ENCODE measurements at regions not wholly inside any gene's neighbourhood (a gene's known extent, or its start where the extent isn't known, plus 50 kb on each side); places are given as distances from the start of the nearest gene placed in this dataset.
A peak's percentile ranks its signal among the peaks of the same experiment; 100 is the strongest.
"Not testable (repeated sequence)": the region's sequence is repeated elsewhere in the genome, so short reads cannot be mapped to it uniquely, and the experiment has no call there.

DNA sequence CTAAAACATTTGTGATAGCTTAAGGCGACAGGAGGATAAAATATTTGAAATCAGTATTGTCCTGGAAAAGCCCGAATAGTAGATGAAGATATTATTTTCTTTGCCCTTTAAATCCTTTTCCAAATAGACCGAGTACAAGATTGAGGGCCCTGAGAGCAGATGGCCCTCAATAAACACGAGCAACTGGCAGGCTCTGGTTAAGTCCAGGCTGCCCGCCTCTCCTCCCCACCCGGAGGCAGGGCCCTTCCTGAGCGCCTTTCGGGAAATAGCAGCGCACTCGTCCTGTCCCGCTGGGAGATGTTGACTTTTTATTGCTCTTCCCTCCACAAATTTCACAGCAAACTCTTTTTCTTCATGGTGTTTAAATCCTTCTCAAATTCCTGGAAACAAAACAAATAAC lies 50.8 kb upstream of the MAX start:
- no peak for DNase-seq (ENCODE audit: low read depth)

DNA sequence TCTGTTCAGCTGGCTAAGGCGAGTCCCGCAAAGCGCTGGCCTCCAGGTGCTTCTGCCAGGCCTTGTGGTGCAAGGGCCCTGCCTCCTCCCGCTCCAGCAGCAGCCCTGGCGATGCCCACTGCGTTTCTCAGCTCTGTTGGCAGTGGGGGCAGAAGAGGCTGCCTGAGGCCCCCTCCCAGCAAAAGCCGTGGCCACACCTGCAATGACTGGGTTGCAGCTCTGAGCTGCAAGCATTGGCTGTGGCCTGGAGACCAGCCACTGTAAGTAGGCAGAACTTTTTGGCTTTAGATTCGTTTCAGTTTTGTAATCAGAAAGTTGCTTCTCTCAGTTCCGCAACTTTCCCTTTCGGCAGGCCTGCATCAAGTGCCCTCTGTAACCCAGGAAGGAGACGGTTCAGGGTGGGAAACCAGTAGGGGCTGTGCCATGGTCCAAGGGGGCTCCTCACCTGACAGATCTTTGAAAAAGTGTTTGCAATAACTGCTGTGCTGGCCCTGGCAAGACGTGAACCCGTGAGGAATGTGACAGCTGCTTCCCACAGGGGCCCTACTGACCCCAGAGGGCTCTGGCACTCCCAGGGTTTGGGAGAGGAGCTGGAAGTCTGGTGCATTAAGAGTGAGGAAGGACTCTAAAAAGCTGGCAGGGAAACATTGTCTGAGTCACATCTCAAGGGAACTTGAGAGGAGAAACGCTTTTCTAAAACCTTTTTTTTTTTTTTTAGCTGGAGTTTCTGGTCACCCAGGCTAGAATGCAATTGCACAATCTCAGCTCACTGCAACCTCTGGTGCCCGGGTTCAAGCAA lies 54.5 kb upstream of the MAX start:
- DNase-seq (ENCODE audit: low read depth): peak; percentile 92

DNA sequence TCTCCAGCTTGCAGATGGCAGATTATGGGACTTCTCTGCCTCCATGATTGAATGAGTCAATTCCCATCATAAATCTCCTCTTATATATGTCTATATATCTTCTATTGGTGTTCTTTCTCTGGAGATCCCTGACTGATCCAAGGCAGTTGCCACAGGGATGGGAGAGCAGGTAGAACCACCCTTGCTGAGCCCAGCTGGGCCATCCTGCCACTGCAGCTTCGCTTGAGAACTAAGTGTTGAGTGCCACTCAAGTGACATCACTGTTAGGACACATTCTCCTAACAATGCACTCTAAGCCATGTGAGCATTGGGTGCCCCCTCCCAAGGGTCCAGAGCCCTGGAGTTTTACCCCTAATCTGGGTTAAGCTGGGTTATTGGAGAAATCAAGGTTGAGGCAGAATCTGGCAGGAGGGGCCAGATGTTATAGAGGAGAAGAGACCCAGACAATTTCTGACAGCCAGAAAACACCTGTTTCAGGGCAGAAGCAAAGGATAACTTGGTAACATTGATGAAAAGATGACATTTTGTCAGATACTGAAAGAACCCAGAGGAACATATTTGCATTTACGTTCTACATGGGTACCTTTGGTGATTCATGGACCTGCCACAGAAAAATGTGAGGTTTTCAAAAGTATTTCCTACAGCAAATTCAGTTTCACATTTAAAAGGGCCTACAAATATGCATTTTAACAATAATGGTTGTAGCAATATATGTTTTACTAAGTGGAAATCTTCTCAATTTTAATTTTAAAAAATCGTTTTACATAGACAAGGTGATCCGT lies 57.2 kb upstream of the MAX start:
- no peak for DNase-seq (ENCODE audit: low read depth)

DNA sequence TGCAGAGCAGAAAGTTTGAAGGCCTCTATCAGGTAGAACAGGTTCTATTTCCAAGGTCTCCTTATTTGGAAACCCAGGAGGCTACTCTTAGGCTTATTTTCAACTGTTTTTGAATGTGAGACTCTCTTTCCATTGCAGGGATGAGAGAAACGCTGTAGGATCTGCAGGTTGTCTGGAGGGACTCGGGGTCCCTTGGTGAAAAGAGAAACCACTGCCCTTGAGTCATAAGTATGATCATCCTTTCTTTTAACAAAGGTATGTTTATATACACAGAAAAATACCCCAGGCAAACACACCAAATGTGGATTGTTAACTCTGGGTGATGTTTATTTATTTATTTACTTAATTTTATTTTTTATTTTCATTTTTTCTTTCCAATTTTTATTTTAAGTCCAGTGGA lies 57.8 kb upstream of the MAX start:
- DNase-seq (ENCODE audit: low read depth): no peak

DNA sequence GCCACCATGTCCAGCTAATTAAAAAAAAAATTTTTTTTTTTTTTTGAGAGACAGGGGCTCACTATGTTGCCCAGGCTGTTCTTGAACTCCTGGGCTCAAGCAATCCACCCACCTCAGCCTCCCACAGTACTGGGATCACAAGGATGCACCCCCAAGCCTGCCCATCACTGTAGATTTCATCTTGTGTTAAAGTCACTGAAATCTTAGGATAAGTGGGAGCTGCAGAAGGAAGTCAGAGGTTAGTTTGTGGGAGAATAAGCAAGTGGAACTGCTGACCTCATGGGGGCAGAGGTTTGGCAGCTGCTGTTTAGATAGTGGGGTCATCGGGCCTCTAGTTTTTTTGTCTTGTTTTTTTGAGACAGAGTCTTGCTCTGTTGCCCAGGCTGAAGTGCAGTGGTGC lies 59.7 kb upstream of the MAX start:
- DNase-seq (ENCODE audit: low read depth): no peak

DNA sequence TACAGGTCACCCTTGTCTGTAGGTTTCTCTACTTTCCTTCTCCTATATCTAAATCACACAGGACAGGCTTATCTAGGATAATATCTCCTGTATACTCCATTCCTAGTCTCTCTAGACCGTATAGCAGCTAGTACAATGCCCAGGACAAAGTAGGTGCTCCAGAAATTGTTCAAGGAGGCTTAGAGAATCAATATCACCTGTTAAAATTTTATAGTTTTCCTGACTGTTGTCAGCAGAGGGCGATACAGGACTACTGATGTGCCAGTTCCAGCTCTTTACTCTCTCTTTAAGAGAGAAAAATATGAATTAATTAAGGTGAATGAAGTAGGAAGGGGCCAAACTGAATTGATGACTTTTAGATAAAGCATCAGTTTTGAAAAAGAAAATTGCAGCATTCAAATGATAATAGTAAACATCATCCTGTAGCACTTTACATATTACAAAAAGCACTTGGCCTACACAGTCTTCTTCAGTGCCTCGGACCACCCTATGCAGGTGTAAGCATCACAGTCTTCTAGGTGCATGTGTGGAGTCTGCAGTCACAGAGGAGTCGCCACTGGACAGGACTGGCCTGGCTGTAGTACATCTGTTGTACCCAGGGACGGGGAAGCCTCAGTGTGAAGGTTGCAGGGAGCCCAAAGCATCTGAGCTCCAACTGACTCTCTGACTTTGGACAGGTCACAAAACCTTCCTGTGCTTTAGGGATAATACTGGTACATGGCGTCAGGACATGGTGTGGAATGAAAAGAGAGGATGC lies 61.9 kb upstream of the MAX start:
- DNase-seq (ENCODE audit: low read depth): peak; percentile 32

DNA sequence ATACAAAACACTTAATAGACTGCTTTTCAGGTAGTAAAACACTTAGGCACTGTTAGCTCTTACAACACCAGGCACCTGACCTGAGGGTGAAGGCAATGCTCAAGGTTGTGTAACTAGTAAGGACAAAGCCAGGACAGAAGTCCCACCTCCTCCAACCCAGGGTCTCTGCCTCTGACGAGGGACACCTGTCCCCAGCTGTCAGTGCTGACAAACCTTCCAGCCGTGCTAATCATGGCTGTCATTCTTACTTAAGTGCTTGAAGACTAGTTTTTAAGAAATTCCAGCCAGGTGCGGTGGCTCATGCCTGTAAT lies 62.5 kb upstream of the MAX start:
- DNase-seq (ENCODE audit: low read depth): no peak

DNA sequence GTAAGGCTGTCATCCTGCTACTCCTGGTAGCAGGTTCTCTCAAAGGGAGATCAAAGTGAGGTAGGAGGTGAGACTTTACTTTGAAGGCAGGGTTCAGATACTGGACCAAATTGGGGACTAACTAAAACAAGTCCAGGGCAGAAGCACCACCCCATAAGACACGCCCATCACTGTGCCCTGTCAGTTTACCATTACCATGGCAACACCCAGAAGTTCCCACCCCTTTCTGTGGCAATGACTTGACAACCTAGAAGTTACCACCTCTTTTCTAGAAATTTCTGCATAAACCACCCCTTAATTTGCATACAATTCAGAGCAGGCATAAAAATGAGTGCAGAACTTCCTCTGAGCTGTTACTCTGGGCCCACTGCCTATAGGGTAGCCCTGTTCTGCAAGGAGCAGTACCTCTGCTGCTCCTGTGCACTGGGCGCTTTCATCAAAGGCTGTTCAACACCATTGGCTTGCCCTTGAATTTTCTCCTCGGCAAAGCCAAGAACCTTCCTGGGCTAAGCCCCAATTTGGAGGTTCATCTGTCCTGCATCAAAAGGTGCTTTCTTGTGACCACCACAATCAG lies 64.8 kb upstream of the MAX start:
- DNase-seq (ENCODE audit: low read depth): peak; percentile 16

DNA sequence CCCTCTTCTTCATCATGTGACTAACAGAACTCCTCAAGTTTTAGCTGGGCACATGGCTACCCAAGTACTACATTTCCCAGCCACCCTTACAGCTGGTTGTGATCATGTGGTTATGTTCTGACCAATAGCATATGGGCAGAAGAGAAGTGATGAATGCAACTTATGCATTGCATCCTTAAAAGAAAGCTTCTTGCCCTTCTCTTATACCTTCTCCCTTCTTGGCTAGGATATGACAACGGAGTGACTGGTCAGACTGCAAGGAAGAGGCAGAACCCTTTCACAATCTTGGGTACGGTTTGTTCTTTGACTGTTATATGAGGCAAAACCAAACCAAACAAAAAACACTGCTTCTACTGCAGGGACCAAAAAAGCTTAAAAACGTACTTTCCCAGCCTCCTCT lies 66.5 kb upstream of the MAX start:
- DNase-seq (ENCODE audit: low read depth): peak; percentile 74

DNA sequence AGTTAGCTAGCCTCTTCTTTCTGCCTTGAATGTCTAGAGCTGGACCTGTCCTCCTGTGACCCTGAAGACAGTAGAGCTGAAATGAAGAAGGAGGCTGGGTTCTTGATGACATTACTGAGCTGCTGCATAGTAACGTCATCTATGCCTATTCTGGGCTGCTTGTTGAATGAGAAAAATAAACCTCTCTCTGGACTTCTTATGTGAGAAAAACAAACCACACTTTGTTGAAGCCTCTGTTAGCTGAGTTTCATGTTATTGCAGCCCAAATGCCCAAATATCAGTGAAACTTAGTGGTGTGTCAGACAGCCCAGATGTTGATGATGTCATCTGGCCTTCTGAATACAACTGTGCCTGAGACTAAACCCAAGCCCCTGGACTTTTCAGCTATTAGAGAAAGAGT lies 67.0 kb upstream of the MAX start:
- DNase-seq (ENCODE audit: low read depth): peak; percentile 44

DNA sequence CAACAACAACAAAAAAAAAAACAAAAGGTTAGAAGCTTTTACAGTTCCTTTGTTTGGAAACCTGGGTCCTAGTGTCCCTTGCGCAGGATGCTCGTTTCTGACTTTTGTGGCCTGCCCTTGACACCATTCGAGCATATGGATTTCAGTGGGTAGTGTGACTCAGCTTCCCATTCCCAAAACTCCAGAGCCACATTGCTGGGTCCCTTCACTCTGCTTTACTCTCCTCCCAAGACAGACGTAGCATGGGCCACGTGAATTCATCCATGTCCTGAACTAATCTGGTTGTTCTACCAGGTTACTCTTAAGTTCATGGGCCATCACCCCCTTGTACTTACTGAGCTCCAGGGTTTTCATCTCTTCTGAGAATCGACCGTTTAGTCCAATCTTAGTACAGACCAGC lies 68.0 kb upstream of the MAX start:
- DNase-seq (ENCODE audit: low read depth): no peak

DNA sequence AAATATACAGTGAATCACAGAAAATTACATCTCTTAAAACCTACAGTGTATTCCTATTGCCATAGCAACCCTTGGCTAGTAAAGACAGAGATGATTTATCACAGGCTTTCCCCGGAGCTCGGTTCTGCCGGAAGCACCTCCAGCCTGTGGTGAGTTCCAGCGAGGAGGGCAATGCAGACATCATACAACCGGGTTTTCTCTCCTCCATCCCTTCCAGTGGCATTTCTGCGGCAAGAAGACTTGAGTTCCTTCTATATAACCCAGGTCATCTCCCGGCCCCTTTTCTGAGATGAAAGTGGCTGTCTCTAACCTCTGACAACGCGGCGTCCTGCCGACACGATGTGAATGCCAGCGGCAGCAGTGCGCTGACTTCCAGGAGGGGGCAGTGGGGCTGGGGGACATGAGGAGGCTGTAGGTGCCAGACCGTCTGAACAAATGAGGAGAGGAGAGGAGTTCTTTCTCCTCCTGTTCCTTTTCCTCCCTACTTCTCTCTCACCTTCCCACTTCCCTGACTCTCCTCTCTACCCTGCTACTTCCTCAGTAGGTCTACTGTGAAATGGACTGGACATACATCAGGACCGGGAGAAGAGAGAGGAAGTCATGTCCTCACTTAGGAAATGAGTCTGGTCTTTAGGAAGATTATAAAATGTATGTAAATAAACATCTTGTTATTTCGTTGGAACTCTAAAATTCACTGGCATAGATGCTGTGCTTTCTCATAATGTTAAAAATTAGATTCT lies 68.6 kb upstream of the MAX start:
- DNase-seq (ENCODE audit: low read depth): peak; percentile 66

DNA sequence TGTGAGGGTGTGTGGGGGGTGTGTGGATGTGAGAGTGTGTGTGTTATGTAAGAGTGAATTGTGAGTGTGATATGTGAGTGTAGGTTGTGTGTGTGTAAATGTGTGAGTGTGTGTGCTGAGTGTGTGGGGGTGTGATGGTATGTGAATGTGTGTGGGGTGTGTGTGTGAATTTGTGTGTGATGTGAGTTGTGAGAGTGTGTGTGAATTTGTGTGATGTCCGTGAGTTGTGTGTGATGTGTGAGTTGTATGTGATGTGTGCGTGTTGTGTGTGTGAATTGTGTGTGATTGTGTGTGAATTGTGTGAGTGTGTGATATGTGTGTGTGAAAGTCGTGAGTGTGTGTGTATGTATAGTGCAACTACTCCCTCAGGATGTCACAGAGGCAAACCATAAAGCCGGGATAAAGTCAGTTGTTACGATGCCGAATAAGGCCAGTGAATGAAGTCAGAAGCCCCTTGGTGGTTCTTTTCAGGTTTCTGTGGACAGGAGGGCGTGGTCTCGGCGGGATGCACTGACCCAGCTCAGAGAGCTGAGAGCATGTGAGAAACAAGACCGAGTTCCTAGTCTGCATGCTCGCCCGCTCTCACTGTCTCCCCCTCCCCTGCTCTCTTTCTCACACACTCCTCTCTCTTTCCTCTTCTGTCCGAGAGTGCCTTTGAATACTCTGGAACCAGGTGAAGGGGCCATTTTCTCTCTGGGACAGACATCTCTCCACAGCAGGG lies 71.8 kb upstream of the MAX start:
- no peak for DNase-seq (ENCODE audit: low read depth)

DNA sequence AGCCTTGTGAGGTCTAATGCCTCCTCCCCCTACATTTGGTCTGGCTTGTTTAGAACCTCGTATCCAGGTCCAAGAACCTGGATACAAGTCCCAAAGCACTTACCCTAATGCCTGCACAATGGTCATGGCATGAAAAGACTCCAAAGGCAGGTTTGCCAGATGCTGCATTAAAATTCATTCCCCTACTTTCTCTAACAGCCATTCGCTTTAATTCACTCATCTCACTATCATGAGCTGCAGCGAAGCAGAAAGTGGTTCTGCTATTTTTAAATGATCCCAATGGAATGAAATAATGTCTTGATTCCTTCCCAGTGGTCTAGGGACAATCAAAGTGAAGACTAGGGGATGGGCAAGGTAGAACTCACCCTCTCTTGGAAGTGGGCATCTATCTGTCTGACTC lies 72.5 kb upstream of the MAX start:
- DNase-seq (ENCODE audit: low read depth): no peak

DNA sequence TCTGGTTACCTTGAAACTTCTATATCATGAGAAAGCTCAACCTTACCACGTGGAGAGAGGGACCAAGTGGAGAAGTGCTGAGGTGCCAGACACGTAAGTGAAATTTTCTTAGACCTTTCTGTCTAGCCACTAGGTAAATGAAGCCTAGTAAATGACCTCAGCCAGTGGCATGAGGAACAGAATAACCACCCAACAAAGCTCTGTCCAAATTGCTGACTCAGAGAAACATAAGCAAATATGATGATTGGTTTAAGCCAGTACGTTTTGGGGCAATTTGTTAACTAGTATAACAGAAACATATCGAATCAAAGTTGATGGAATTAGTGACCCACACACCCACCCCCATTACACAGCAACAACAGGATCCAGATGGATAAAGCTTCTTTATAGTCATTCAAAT lies 75.2 kb upstream of the MAX start:
- DNase-seq (ENCODE audit: low read depth): no peak

DNA sequence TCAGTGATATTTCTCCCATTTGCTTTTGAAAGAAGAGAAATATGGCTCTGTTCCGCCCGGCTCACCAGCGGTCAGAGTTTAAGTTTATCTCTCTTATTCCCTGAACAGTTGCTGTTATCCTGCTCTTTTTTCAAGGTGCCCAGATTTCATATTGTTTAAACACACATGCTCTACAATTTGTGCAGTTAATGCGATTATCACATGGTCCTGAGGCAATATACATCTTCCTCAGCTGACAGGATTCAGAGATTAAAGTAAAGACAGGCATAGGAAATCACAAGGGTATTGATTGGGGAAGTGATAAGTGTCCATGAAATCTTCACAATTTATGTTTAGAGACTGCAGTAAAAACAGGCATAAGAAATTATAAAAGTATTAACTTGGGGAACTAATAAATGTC lies 76.9 kb upstream of the MAX start:
- DNase-seq (ENCODE audit: low read depth): not testable (repeated sequence)

DNA sequence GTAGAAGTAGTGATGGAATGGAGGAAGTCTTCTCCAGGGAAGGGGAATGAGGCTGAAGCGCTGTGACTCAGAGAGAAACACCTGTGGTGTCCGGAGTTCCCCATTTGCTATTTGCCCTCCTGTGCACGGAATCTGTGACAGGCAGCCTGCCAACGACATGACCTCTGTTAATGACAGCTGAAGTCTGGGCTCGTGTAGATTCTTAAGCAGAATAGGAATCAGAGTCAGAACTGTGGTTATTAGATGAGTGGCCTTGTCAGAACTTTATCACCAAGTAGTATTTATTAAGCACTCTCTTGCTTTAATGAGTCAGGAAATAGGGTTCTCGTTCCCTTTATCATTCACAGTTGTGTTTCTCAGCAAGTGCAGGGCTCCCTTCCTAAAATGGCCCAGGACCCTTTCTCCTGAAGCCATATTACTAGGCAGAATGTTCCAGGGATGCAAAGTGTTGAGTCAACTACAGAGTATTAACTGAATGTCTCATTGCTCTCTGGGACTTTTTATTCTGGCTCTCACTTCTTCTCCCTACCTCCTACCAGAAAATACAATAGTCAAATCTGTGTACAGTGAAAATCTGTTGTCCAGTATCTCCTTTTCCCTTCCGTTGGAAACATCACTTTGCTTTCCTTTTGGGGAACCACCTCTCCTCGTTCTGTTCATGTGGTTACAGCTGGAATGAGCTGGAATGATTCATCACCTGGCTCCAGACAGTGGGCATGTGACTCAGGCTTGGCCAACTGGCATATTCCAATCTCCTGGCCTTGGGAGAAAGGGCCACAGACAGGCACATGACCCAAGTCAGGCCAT lies 77.8 kb upstream of the MAX start:
- DNase-seq (ENCODE audit: low read depth): peak; percentile 71

DNA sequence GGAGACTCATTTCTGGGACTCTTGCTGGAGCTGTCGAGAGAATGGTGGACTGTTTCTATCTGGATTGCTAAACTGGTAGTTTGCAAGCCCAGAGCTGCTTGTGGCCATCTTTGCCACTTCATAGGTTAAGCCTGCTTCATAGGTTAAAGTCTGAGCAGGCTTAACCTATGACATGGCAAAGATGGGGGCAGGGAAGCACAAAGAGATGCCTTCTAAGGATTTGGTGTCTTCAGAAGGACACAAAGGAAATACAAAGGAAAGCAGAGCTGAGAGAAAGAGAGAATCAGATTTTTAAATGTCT lies 78.4 kb upstream of the MAX start:
- DNase-seq (ENCODE audit: low read depth): no peak

DNA sequence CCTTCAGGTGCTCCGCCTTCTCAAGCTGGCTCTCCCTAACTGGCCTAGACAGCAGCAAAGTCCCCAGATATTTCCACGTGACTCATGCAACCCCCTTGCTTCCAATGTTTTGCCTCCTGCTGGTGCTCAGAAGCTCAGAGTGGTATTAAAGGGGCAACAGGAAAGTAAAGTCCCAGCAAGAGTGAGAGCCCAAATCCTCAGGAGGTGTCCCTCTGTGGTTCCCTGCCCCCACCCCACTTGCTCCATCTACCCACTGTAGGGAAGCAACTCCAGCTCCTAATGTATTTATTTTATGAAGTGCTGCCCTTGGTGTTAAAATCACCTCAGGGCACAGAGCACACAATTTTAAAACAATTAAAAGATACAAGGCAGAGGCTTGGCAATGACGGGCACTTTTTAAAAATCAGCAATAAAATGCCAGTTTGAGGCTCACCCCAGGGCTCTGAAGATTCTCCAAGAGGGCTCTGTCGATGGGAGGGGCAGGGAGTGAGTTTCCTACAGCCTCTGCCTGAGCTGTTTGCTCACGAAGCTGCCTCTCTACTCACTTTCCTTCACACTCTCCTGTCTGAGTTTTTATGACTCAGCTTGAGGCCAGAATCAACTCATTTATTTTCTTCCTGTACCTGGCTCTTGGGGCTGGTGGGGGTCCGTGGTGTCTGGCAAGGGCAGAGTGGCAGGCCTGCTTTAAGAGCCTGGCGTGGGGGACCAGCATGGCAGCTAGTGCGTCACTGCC lies 81.9 kb upstream of the MAX start:
- no peak for DNase-seq (ENCODE audit: low read depth)

DNA sequence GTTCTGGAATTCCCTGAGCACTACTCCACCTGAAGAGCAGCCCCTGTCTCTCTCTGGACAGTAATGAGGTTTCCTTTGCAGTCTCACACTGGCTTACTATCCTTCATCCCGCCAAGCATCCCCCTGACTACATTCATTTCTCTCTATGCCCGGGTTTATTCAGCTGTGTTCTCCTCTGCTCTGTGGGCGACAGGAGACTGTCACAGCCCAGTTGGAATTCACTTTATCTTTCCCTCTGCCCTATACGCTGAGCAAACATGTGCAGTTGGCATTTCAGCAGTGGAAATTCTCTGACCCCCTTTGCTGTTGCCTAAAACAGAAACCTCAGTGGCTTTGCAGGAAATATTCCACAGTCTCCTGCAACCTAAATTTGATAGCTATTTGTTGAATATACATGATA lies 83.5 kb upstream of the MAX start:
- no peak for DNase-seq (ENCODE audit: low read depth)

Data from fibroblast of gingiva (primary cell).